ENCODE measurements at regions not wholly inside any gene's neighbourhood (a gene's known extent, or its start where the extent isn't known, plus 50 kb on each side); places are given as distances from the start of the nearest gene placed in this dataset.

GRCh38 chrX:4710618-4711433 is 997.4 kb upstream of the PRKX start:
- Histone ChIP-seq H3K9me3 (ENCODE audit: control insufficient read depth in 2 of 3, insufficient read depth in 1 of 3, low read length in 3 of 3) (no peaks in the 10 kb centered on the region), H3K4me1 (ENCODE audit: control insufficient read depth in 2 of 3, insufficient read depth in 2 of 3, low read depth in 1 of 3, low read length in 3 of 3) (no peaks in the 10 kb centered on the region), H3K27ac (ENCODE audit: low read depth in 2 of 2, low read length in 2 of 2) (no peak overlapping the region), H3K36me3 (ENCODE audit: control insufficient read depth in 2 of 3, insufficient read depth in 3 of 3, low read length in 3 of 3) (no peaks in the 10 kb centered on the region), H3K27me3 (ENCODE audit: control insufficient read depth, insufficient read depth, low read length) (no peaks in the 10 kb centered on the region), H3K9ac (ENCODE audit: low read length in 3 of 3) (no peak overlapping the region), H3K4me3 (ENCODE audit: low read length in 3 of 3) (no peak overlapping the region)
- no peak for TF ChIP-seq CTCF (IDR thresholded peaks at IDR 0.05; ENCODE audit: borderline replicate concordance, extremely low read depth, insufficient read depth)
- no peak for FAIRE-seq
- DNase-seq: no peak
- intact Hi-C loops (cut with DNase I): no loop called here

GRCh38 chrX:4708970-4709760 is 995.7 kb upstream of the PRKX start:
- Histone ChIP-seq H3K27ac (ENCODE audit: low read depth in 2 of 2, low read length in 2 of 2) (no peak overlapping the region), H3K9ac (ENCODE audit: low read length in 3 of 3) (no peak overlapping the region), H3K4me3 (ENCODE audit: low read length in 3 of 3) (no peak overlapping the region), H3K4me1 (ENCODE audit: control insufficient read depth in 2 of 3, insufficient read depth in 2 of 3, low read depth in 1 of 3, low read length in 3 of 3) (no peaks in the 10 kb centered on the region), H3K9me3 (ENCODE audit: control insufficient read depth in 2 of 3, insufficient read depth in 1 of 3, low read length in 3 of 3) (no peaks in the 10 kb centered on the region), H3K36me3 (ENCODE audit: control insufficient read depth in 2 of 3, insufficient read depth in 3 of 3, low read length in 3 of 3) (no peaks in the 10 kb centered on the region), H3K27me3 (ENCODE audit: control insufficient read depth, insufficient read depth, low read length) (no peaks in the 10 kb centered on the region)
- intact Hi-C loops (cut with DNase I): no loop called here
- TF ChIP-seq CTCF (IDR thresholded peaks at IDR 0.05; ENCODE audit: borderline replicate concordance, extremely low read depth, insufficient read depth): no peak
- DNase-seq (no peak), FAIRE-seq (no peak)

- Histone ChIP-seq H3K9me3 (ENCODE audit: control insufficient read depth in 2 of 3, insufficient read depth in 1 of 3, low read length in 3 of 3) (no peaks in the 10 kb centered on the region), H3K27ac (ENCODE audit: low read depth in 2 of 2, low read length in 2 of 2) (no peak overlapping the region), H3K27me3 (ENCODE audit: control insufficient read depth, insufficient read depth, low read length) (no peaks in the 10 kb centered on the region), H3K36me3 (ENCODE audit: control insufficient read depth in 2 of 3, insufficient read depth in 3 of 3, low read length in 3 of 3) (no peaks in the 10 kb centered on the region), H3K9ac (ENCODE audit: low read length in 3 of 3) (no peak overlapping the region), H3K4me1 (ENCODE audit: control insufficient read depth in 2 of 3, insufficient read depth in 2 of 3, low read depth in 1 of 3, low read length in 3 of 3) (no peaks in the 10 kb centered on the region), H3K4me3 (ENCODE audit: low read length in 3 of 3) (no peak overlapping the region)
- no peak for FAIRE-seq
- no peak for DNase-seq
- intact Hi-C loops (cut with DNase I): no loop called here
- TF ChIP-seq CTCF (IDR thresholded peaks at IDR 0.05; ENCODE audit: borderline replicate concordance, extremely low read depth, insufficient read depth): no peak
These were observed 993.5 kb upstream of the PRKX start for GRCh38 chrX:4706961-4707360.
